WTC11 (cell line): ENCODE measurements at regions not wholly inside any gene's neighbourhood (a gene's known extent, or its start where the extent isn't known, plus 50 kb on each side); places are given as distances from the start of the nearest gene placed in this dataset.

Source experiments
- ATAC-seq: fragments of 200-7000 bp; cut with Tn5 transposase; 2 replicates; pipeline ENCODE4 v1.10.0; 2021; ENCODE audit warnings: mild to moderate bottlenecking, moderate library complexity
- CTCF ChIA-PET: fragments of 300-600 bp; sonication (Branson Sonifier 250); formaldehyde crosslinking; loops from one replicate; lab custom pipeline; 2021; ENCODE audit warnings: antibody characterized with exemption; lab: Charles Lee
- POLR2A ChIA-PET: fragments of 350-600 bp; sonication (Branson Sonifier 250); formaldehyde crosslinking; loops from one replicate; lab custom pipeline; 2021; ENCODE audit warnings: antibody characterized with exemption; lab: Charles Lee
- DNase-seq: peaks from one replicate; pipeline ENCODE4 v3.0.0; 2021; ENCODE audit warnings: low spot score
- H3K27ac Mint-ChIP-seq: 2 replicates; pipeline ENCODE4 v1.8.0; 2021; ENCODE audit warnings: mixed read lengths
- H3K27me3 Mint-ChIP-seq: 2 replicates; pipeline ENCODE4 v1.8.0; 2021; ENCODE audit warnings: low read depth, mild to moderate bottlenecking, moderate library complexity, mixed read lengths
- H3K36me3 Mint-ChIP-seq: 2 replicates; pipeline ENCODE4 v1.8.0; 2021; ENCODE audit warnings: mixed read lengths
- H3K4me1 Mint-ChIP-seq: 2 replicates; pipeline ENCODE4 v1.8.0; 2022; ENCODE audit warnings: mixed read lengths
- H3K4me3 Mint-ChIP-seq: 2 replicates; pipeline ENCODE4 v1.8.0; 2021; ENCODE audit warnings: mild to moderate bottlenecking, moderate library complexity, mixed read lengths
- H3K9me3 Mint-ChIP-seq: 2 replicates; pipeline ENCODE4 v1.8.0; 2021; ENCODE audit warnings: mixed read lengths
- ATF1 ChIP-seq: sonication (generic); formaldehyde crosslinking; IDR thresholded peaks from 2 replicates; pipeline ENCODE4 v1.8.1; 2023; ENCODE audit warnings: mild to moderate bottlenecking, moderate library complexity, missing genetic modification reagents
- CBFB ChIP-seq: sonication (generic); formaldehyde crosslinking; IDR thresholded peaks from 2 replicates; pipeline ENCODE4 v1.8.1; 2022; ENCODE audit warnings: mild to moderate bottlenecking, low read depth, missing genetic modification reagents
- FOXJ3 ChIP-seq: sonication (generic); formaldehyde crosslinking; IDR thresholded peaks from 2 replicates; pipeline ENCODE4 v1.9.0; 2021; ENCODE audit warnings: missing genetic modification reagents, mild to moderate bottlenecking, borderline replicate concordance
- GABPB1 ChIP-seq: sonication (generic); formaldehyde crosslinking; IDR thresholded peaks from 2 replicates; pipeline ENCODE4 v1.8.1; 2023; ENCODE audit warnings: mild to moderate bottlenecking, missing genetic modification reagents
- GRHL2 ChIP-seq: fragments of 250-450 bp; sonication (Bioruptor Pico); IDR thresholded peaks from 2 replicates; pipeline ENCODE4 v1.8.0; 2022; ENCODE audit warnings: mild to moderate bottlenecking, moderate library complexity; ENCODE audit not compliant: insufficient replicate concordance, severe bottlenecking
- HMGA2 ChIP-seq: fragments of 250-450 bp; sonication (Bioruptor Pico); IDR thresholded peaks from 2 replicates; pipeline ENCODE4 v1.4.0; 2021; ENCODE audit warnings: mild to moderate bottlenecking, moderate library complexity
- IRF2 ChIP-seq: sonication (generic); formaldehyde crosslinking; IDR thresholded peaks from 2 replicates; pipeline ENCODE4 v1.8.0; 2022; ENCODE audit warnings: low read depth, missing genetic modification reagents, borderline replicate concordance
- JAZF1 ChIP-seq: fragments of 250-450 bp; sonication (Bioruptor Pico); IDR thresholded peaks from 2 replicates; pipeline ENCODE4 v1.9.0; 2021; ENCODE audit warnings: moderate library complexity, mild to moderate bottlenecking, inconsistent platforms
- KAT7 ChIP-seq: sonication (generic); formaldehyde crosslinking; IDR thresholded peaks from 2 replicates; pipeline ENCODE4 v1.8.1; 2023; ENCODE audit warnings: missing genetic modification reagents, mild to moderate bottlenecking, borderline replicate concordance
- NFYB ChIP-seq: sonication (generic); formaldehyde crosslinking; conservative IDR thresholded peaks from 2 replicates; pipeline ENCODE4 v1.8.0; 2022; ENCODE audit warnings: low read depth, missing genetic modification reagents
- PRRX2 ChIP-seq: fragments of 250-450 bp; sonication (Bioruptor Pico); IDR thresholded peaks from 2 replicates; pipeline ENCODE4 v1.8.0; 2021; ENCODE audit warnings: mild to moderate bottlenecking
- TCF7 ChIP-seq: sonication (generic); formaldehyde crosslinking; IDR thresholded peaks from 2 replicates; pipeline ENCODE4 v1.8.0; 2022; ENCODE audit warnings: mild to moderate bottlenecking, low read depth, missing genetic modification reagents, moderate library complexity
- ZBTB21 ChIP-seq: sonication (generic); formaldehyde crosslinking; IDR thresholded peaks from 2 replicates; pipeline ENCODE4 v1.8.1; 2023; ENCODE audit warnings: mild to moderate bottlenecking, missing genetic modification reagents, borderline replicate concordance
- ZNF219 ChIP-seq: sonication (generic); formaldehyde crosslinking; IDR thresholded peaks from 2 replicates; pipeline ENCODE4 v1.8.0; 2023; ENCODE audit warnings: missing genetic modification reagents, mild to moderate bottlenecking, borderline replicate concordance
- ZNF317 ChIP-seq: sonication (generic); formaldehyde crosslinking; IDR thresholded peaks from 2 replicates; pipeline ENCODE4 v1.8.1; 2023; ENCODE audit warnings: low read depth, mild to moderate bottlenecking, moderate library complexity, missing genetic modification reagents, borderline replicate concordance
- ZNF416 ChIP-seq: fragments of 250-450 bp; sonication (Bioruptor Pico); IDR thresholded peaks from 2 replicates; pipeline ENCODE4 v1.9.0; 2021; ENCODE audit warnings: mild to moderate bottlenecking, inconsistent platforms
- TF ChIP-seq, protein P1 (sequence below): sonication (generic); formaldehyde crosslinking; conservative IDR thresholded peaks from 2 replicates; pipeline ENCODE4 v1.8.1; 2022; ENCODE audit warnings: mild to moderate bottlenecking, missing genetic modification reagents
- TF ChIP-seq, protein P2 (sequence below): fragments of 250-450 bp; sonication (Bioruptor Pico); IDR thresholded peaks from 2 replicates; pipeline ENCODE4 v1.9.0; 2021; ENCODE audit warnings: moderate library complexity, mild to moderate bottlenecking, inconsistent platforms, borderline replicate concordance
- TF ChIP-seq, protein P3 (sequence below): sonication (generic); formaldehyde crosslinking; IDR thresholded peaks from 2 replicates; pipeline ENCODE4 v1.8.1; 2023; ENCODE audit warnings: mild to moderate bottlenecking, missing genetic modification reagents, moderate library complexity
- TF ChIP-seq, protein P4 (sequence below): fragments of 250-450 bp; sonication (Bioruptor Pico); IDR thresholded peaks from 2 replicates; pipeline ENCODE4 v1.9.0; 2021; ENCODE audit warnings: mild to moderate bottlenecking
- TF ChIP-seq, protein P5 (sequence below): sonication (generic); formaldehyde crosslinking; IDR thresholded peaks from 2 replicates; pipeline ENCODE4 v1.8.1; 2023; ENCODE audit warnings: mild to moderate bottlenecking, missing genetic modification reagents, moderate library complexity

DNA sequence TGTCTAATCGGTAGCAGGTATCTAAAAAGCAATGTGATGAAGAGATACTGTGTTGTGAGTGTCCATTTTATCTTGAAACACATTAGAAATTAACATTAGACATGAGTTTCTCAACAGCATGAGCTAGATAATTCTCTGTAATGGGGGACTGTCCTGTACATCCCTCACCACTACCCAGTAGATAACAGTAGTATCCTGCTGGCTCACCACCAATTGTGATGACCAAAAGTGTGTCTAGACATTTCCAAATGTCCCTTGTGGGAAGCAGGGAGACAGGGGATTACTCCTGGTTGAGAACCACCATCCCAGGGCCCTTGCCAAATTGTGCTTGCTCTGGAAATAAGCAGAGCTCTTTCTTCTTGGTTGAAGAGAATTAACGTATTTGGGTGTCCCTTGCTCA, 239.3 kb downstream of the IRS1 start (continued):
- TF ChIP-seq CBFB (CRISPR knock-in tag) (no peak), ZNF317 (no peak), HMGA2 (CRISPR knock-in tag) (no peak), KAT7 (no peak), ZBTB21 (CRISPR knock-in tag) (no peak)
- TF ChIP-seq, protein P1, sequence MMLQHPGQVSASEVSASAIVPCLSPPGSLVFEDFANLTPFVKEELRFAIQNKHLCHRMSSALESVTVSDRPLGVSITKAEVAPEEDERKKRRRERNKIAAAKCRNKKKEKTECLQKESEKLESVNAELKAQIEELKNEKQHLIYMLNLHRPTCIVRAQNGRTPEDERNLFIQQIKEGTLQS (CRISPR knock-in tag) = no peak
- TF ChIP-seq, all 79 proteins: peak for 0

DNA sequence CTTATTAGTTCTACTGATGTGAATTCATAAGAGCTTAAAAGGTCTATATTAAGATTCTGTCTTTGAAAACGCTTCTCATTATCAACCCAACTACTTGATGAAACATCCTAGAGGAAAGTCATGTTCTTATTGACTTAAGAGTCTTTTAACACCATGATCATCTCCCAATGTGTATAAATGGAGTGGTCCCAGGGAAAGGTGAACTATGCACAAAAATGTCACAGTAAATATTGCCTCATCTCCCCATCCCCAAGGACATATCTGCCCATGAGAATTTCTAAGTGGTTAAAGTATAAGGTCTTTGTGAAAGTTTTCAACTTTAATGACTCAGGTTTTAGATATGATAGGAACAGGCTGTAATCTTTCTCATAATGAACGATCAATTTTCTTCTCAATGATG, 240.1 kb downstream of the IRS1 start:
- Mint-ChIP-seq H3K9me3 (peaks cover 13% of the 10 kb centered on the region), H3K36me3 (no peaks in the 10 kb centered on the region), H3K27me3 (no peaks in the 10 kb centered on the region), H3K4me1 (peaks cover 3% of the 10 kb centered on the region; the same call in 1 of the 2 replicates), H3K27ac (no peak overlapping the region), H3K4me3 (no peak overlapping the region)
- no peak for TF ChIP-seq HMGA2 (CRISPR knock-in tag)
- TF ChIP-seq GABPB1 (CRISPR knock-in tag) = peak; percentile 97
- TF ChIP-seq IRF2 (CRISPR knock-in tag) = no peak
- ATAC-seq (no peak), DNase-seq (no peak)
- ChIA-PET CTCF (no interaction called here), POLR2A (no interaction called here)

DNA sequence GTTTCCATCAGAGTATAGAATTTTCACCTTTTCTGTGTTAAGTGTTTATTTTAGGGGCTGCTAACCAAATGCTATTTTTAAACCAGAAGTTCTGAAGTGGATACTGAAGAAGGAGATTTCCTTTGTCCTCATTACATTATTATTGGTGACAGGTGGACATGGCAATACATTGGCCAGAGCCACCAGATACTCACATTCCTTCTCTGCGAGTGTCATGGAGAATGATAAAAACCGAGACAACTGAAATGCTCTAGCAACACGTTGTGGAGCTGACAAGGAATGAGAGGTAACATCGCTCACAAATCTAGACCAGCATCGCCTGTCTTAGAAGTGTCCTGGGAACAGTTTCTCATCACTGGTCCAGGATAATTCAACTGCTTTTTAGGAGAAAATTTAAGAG, 241.2 kb downstream of the IRS1 start:
- no peaks in the 10 kb centered on the region for H3K27me3 Mint-ChIP-seq
- no peaks in the 10 kb centered on the region for H3K36me3 Mint-ChIP-seq
- ATAC-seq (no peak), DNase-seq (no peak)
- ChIA-PET POLR2A (no interaction called here), CTCF (no interaction called here)
- no peak overlapping the region for H3K27ac Mint-ChIP-seq
- H3K4me3 Mint-ChIP-seq = no peak overlapping the region
- peaks cover 13% of the 10 kb centered on the region; the same call in 1 of the 2 replicates for H3K9me3 Mint-ChIP-seq
- H3K4me1 Mint-ChIP-seq = peaks cover 4% of the 10 kb centered on the region
- TF ChIP-seq, protein P2, sequence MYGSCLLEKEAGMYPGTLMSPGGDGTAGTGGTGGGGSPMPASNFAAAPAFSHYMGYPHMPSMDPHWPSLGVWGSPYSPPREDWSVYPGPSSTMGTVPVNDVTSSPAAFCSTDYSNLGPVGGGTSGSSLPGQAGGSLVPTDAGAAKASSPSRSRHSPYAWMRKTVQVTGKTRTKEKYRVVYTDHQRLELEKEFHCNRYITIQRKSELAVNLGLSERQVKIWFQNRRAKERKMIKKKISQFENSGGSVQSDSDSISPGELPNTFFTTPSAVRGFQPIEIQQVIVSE (CRISPR knock-in tag) = no peak
- TF ChIP-seq TCF7 (CRISPR knock-in tag) = no peak
- TF ChIP-seq, protein P3, sequence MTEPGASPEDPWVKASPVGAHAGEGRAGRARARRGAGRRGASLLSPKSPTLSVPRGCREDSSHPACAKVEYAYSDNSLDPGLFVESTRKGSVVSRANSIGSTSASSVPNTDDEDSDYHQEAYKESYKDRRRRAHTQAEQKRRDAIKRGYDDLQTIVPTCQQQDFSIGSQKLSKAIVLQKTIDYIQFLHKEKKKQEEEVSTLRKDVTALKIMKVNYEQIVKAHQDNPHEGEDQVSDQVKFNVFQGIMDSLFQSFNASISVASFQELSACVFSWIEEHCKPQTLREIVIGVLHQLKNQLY = no peak
- TF ChIP-seq NFYB (CRISPR knock-in tag) = no peak
- no peak for TF ChIP-seq ZNF416 (CRISPR knock-in tag)
- TF ChIP-seq ZNF219 (CRISPR knock-in tag) = no peak
- no peak for TF ChIP-seq GRHL2 (CRISPR knock-in tag)
- TF ChIP-seq, protein P4, sequence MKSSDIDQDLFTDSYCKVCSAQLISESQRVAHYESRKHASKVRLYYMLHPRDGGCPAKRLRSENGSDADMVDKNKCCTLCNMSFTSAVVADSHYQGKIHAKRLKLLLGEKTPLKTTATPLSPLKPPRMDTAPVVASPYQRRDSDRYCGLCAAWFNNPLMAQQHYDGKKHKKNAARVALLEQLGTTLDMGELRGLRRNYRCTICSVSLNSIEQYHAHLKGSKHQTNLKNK (CRISPR knock-in tag) = no peak
- TF ChIP-seq PRRX2 (CRISPR knock-in tag) = no peak
- TF ChIP-seq JAZF1 (CRISPR knock-in tag) = no peak
- TF ChIP-seq ATF1 = no peak
- TF ChIP-seq FOXJ3 (CRISPR knock-in tag) = no peak
- TF ChIP-seq, protein P5, sequence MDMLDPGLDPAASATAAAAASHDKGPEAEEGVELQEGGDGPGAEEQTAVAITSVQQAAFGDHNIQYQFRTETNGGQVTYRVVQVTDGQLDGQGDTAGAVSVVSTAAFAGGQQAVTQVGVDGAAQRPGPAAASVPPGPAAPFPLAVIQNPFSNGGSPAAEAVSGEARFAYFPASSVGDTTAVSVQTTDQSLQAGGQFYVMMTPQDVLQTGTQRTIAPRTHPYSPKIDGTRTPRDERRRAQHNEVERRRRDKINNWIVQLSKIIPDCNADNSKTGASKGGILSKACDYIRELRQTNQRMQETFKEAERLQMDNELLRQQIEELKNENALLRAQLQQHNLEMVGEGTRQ = no peak
